Activated CD4-positive, alpha-beta T cell treated with anti-CD3 and anti-CD28 coated beads for 1 hour (primary cell): ENCODE measurements at regions not wholly inside any gene's neighbourhood (a gene's known extent, or its start where the extent isn't known, plus 50 kb on each side); places are given as distances from the start of the nearest gene placed in this dataset.
"Not testable (repeated sequence)": the region's sequence is repeated elsewhere in the genome, so short reads cannot be mapped to it uniquely, and the experiment has no call there.

Source experiments
- DNase-seq: peaks from one replicate; pipeline ENCODE4 v3.0.0-alpha.2; 2020

DNA sequence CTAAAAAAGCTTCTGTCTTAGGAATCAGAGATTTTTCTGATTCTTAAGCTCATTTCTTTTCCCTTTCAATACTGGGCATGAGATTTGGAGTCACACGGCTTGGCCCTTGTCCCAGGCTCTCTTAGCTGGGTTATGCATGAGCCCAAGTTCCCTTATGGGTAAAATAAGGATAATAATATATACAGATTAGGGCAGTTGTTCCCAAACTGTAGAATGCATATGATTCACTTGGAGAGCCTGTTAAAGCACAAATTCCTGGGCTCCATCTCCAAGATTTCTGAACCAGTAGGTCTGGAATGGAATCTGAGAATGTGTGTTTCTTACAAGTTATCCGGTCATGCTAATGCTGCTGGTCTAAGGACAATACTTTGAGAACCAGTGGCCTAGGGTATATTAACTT lies 154.0 kb downstream of the REEP3 start:
- no peak for DNase-seq

DNA sequence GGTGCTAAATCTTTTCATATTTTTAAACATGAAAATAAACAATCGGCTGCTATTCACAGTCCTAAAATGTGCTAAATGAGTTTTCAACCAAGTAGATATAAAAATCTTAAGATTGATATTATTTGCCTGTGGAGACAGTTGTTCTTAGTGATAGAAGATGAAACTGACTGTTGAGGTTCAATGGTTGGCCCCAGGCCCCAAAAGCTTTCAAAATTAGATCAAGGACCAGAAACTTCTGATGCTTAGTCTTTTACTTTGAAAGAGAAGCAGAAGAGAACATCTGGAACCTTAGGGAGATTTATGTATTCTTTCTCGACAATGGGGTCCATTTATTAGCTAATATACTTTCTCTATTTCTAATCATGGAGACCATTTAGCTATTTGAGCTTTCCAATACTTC lies 155.8 kb downstream of the REEP3 start:
- DNase-seq = no peak

DNA sequence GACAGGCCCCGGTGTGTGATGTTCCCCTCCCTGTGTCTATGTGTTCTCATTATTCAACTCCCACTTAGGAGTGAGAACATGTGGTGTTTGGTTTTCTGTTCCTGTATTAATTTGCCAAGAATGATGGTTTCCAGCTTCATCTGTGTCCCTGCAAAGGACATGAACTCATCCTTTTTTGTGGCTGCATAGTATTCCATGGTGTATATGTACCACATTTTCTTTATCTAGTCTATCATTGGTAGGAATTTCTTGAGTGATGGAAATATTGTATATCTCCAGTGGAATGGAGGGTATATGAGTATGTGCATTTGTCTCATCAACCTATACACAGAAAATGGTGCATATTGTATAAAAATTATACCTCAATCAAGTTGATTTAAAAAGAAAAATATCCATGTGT lies 159.3 kb downstream of the REEP3 start:
- not testable (repeated sequence) for DNase-seq

DNA sequence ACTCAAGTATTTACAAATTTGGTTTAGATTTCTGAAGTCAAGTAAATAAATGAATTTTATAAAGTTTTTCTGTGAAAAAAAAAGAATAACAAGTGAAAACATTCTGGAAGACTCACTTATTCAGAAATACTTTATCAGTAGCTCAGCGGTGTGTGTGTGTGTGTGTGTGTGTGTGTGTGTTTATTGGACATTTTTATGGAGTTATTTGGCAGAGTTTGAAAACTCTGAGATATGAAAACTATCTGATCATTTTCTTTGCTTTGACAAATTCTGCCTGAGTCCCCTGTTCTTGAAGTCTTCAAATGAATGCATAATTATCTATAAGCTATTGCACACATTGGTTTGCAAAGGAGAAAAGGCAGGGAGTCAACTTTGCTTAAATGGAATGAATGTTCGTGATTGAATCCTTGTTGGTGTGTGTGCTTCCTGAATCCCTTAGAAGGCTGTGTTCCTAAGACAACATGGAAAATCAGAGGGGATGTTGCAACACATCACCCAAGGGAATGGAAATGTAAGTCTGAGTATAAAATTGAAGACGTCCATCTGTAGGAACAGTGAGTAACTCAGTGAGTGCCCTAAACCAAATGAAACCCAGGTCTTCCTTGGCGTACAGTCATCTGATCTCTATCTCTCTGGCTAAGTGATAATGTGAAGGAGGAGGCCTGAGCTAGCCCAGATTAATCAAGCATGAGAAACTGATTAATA lies 160.9 kb downstream of the REEP3 start:
- no peak for DNase-seq

DNA sequence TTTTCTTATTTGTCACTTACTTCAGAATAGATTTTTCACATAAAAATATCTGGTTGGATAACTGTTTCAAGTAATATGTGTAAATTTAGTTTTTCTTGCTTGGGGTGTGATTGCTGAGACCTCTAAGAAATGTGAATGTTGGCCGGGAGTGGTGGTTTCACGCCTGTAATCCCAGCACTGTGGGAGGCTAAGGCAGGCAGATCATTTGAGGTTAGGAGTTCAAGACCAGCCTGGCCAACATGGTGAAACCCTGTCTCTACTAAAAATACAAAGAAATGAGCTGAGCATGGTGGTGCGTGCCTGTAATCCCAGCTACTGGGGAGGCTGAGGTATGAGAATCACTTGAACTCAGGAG lies 161.5 kb downstream of the REEP3 start:
- not testable (repeated sequence) for DNase-seq

DNA sequence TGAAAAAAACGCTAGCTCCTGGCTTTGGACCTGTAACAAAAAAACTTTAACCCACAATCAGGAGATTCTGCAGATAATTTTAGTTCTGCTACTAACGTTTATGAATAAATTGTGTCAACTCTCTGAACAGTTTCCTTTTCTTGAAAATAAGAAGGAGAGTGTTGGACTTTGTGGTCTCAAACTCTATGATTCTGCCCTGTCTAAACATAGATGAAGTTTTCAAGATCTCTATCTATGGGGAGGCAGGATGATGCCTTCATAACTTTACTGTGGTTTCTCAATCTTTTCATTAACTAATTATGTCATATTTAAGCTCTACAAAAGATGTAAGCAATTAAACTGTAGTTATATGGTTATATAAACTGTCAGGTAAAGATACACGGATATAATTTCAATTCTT lies 162.0 kb downstream of the REEP3 start:
- no peak for DNase-seq

DNA sequence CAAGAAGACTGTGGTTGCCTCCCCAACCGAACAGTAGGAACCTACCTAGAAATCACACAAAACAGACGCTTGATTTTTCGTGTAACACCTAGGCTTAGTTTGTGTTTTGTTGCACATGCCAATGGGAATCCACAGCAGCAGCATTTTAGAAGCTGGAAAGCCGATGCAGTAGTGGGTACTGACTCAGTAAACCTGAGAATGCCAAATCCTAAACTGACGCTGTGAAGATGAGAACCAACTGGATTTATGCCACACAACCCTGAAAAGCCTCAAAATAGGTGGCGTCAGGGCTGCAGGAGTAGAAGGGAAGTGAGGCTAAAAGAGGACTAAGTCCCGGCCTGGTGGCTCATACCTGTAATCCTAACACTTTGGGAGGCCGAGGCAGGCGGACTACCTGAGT lies 162.5 kb downstream of the REEP3 start:
- no peak for DNase-seq

DNA sequence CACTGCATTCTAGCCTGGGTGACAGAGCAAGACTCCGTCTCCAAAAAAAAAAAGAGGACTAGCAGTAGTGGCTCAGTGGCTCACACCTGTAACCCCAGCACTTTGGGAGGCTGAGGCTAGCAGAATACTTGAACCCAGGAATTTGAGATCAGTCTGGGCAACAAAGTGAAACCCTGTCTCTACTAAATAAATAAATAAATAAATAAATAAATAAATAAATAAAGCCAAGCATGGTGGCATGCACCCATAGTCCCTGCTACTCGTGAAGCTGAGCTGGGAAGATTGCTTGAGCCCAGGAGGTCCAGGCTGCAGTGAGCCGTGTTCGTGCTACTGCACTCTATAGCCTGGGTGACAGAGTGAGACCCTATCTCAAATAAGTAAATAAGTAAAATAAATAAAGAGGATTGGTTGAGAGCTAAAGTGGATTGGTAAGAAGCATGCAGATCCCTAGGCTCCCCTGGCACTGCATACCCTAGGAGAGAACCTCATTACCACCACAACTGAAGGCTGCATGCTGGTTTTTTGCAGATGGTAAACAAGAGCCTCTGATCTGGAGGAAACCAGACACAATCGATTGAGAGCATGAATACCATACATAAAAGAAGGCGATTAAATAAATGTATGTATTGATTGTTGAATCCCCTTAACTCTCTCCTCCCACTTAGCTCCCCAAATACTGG lies 163.2 kb downstream of the REEP3 start:
- DNase-seq = no peak

DNA sequence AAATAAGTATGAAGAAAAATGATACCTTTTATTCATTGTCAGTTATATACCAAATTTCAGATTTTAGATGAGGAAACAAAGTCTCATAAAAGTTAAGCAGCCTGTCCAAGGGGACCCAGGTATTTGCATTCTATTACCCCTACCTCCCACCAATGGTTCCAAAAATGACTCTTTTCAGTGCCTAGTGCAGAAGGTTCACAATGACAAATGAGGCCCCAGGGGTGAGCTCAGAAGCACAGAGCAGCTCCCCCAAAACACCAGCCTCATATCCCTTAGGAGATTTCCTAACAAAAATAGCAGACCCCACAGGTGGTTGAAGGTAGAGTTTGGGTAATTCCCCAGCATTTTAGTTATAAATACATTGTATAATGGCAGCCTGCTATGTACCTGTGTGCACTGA lies 168.6 kb downstream of the REEP3 start:
- no peak for DNase-seq

DNA sequence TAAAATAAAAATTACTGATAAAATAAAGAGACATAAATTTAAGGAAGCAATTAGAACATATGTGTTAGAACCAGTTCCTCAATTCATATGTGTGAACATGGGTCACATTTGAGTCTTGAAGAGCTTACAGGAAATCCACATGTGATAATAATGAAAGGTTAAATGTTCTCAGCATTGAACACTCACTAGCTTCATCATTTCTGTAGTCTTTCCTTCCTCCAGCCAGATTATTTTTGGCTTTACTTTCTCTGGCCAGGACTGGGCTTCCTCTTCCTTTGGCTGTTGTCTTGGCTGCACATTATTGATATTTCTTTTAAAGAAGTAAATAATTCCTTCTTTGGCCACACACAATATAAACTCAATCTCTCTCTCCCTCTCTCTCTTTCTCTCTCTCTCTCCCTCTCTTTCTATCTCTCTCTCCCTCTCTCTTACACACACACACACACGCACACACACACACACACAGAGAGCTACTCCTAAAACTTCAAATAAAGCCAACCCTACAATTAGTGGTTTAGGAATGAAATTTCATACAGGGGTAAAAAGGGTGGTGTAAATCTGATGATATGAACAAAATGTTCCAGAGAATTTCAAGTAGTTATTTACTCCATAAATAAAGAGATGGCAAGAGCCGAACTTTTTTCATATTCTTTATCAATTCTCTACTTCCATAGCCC lies 171.2 kb downstream of the REEP3 start:
- no peak for DNase-seq

DNA sequence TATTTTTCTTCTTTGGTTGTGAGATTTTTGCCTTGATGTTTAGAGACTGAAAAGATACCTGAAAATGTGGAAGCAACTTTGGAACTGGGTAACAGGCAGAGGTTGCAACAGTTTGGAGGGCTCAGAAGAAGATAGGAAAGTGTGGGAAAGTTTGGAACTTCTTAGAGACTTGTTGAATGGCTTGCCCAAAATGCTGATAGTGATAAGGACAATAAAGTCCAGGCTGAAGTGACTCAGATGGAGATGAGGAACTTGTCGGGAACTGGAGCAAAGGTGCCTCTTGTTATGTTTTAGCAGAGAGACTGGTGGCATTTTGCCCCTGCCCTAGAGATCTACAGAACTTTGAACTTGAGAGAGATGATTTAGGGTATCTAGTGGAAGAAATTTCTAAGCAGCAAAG lies 171.8 kb downstream of the REEP3 start:
- not testable (repeated sequence) for DNase-seq

DNA sequence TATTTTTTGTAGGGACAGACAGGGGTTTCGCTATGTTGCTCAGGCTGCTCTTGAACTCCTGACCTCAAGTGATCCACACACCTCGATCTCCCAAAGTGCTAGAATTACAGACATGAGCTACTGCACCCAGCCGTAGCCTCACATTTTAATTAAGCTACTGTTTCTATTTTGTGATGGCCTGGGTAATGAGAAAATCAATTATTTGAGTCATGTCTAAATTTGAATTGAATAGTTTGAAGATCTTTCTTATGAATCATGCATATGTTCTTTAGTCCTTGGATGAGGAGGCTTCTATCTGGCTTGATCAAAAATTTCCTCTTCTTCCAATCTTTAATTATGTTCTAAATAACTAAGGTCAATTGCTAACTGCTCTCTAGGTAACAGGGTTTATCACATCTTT lies 175.0 kb downstream of the REEP3 start:
- DNase-seq = no peak

DNA sequence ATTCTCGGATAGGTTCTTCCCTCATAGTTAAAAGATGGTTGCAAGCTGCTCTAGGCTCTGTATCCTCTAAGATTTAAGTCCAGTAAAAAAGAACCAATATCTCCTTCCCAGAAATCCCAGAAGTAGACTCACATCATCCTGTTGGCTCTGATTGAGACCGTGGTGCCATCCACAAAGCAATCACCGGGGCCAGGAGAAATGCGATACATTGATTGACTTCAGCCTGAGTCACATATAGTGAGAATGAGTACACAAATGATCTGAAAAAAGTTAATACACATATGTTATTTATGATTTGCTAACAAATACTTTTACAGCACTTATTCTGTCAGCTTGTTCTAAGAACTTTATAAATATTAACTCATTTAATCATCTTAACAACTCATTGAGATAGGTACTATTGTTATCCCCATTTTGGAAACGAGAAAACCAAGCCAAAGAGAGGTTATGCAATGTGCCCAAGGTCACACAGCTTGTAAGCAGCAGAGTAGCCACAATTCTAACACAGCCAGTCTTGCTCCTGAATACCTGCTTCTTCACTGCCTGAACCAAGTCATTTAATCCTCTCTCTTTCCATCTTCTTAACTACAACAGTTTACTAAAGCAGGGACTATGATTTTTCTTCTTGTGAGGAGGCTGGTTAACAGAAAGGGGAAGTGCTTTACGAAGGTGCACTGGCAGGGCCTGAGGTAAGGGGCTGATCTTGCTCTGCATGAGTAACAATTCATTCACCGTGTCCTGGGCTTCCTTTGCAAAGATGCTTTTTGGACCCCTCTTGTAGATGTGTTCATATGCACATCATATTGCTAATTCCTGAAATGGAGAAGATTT lies 177.0 kb downstream of the REEP3 start:
- no peak for DNase-seq

DNA sequence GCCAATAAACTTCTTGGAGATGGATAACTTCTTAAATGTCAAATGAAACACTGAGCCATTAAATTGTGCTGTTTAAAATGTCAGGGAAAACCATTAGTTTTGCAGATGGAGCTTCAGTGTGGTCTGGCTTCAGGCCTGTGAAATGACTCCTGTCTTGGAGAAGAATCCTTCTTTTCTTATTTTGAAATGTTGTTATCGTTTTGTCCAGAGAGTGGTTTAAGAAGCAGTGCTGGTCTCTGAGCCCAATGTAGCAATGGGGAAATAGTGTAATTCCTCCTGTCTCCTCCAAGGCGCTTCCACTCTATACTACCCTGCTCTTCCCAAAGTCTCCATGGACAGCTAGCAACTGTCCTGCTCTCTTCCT lies 177.6 kb downstream of the REEP3 start:
- DNase-seq = no peak

DNA sequence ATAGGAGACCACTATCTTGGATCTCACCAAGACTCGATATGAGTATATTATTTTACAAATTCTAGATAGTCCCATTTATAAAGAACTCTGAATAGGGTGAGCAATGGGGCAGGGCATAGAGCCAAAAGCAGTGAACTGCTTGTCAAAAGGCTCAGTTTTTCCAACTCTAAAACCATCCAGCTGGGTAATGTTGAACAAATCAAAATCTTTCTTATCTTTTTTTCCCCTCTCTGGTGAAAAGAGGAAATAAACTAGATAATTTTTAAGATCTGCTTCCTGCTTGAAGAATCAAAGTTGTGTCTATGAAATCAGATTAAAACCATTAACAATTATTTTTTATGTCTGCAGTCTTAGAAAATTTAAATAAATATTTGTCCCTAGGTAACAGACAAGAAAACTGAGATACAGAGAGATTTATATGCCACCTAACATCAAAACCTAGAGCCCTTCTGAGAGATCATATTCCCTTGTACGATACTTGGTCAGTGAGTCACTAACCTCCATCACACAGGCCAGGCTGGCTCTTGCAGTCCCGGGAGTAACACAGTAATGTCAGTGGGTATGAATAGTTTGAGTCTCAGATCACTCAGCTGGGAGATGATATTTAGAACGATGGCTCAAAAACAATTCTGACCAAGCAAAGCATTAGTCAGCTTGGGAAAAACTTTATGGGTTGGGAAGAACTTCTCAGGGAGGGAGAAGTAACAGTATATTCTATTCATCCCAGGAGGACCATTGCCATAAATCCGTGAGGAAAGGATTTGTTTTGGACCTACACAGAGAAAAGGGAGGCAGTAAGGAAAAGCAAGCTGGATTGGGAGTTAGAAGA lies 178.8 kb downstream of the REEP3 start:
- DNase-seq = no peak

DNA sequence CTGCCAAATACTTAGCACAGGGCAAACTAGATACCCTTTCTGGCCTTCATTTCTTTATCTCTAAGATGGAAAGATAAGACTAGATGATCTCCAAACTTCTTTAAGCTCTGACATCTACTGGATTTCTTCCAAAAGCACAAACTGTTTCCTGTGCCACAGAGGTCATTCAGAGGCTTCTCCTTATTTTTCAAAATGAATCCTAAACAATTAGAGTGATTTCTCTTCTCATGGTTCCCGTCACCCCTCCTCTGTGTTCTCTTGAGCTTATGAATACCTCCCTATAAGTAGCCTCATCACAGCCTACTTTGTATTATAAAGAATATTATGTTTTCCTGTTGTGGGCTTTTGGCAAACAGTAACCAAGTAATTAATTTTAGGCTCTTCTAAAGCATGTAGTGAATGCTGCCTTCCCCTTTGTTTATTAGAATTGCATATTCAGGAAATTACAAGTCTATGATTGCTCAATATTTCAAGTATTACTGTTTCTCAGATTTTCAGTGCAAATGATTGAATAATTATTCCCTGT lies 179.5 kb downstream of the REEP3 start:
- DNase-seq = no peak

DNA sequence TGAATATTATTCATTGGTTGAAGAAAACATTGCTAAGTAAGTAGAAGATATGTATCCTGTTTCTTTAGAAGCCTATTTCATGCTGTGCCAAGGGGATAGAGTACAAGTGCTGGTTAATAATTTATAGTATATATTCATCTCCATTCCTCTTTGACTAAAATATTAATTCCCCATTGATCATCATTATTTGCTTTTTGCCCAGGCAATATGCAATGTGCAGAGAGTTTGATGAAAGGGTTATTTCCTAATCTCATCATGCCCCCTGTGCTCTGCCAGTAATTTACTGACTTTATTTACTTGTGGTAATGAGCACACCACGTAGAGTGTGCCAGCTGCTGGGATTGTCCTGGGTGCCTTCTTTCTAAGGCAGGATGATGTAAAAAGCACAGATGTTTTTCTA lies 180.9 kb downstream of the REEP3 start:
- no peak for DNase-seq

DNA sequence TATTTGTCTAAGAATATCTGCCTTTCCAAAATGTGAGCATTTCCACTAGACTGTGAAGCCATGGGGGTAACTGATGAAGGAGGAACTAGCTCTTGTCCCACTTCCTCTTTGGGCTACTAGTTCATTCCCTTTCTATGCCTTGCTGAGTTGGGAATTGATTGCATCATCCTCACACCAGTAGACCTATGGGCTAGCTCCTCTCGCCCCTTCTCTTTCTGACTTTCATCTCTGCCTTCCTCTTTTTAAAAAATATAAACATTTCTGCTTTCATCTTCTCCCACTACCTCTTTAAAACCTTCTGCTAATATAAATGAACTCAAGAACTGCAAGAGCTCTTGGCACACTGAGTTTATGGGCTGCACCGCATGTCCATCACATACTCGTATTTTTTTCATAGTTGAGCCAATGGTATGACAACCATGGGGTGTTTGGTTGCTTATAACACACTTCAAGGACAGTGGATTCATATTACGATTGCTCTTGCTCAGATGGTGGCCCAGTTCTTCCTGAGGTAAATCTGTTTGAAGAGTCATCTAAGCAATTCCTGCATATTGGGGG lies 182.0 kb downstream of the REEP3 start:
- no peak for DNase-seq

DNA sequence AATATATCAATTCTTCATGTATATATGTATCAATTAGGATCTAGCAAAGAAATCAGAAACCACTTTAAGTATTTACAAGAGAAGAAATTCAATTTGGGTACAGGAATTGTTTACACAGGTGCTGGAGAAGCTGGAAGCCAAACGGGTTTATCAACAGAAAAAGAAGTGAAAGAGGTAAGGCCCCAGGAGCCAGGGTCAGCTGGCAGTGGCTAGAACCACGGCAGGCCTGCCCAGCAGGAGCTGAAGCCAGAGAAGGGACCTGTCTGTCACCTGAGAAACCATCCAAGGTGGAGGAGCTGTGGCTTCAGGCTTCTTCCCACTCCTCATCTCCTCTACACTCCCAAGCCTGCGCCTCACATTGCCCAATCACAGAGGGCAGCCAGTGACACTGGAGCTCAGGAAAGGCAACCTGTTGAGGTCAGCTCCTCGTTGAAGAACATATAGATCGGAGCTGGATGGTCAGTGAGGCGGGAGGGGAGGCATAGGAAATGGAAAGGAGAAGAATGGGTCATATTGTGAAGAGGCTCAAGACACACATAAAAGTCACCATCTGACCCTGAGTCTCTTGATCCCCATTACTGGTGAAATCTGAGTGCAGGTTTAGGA lies 182.6 kb downstream of the REEP3 start:
- no peak for DNase-seq

DNA sequence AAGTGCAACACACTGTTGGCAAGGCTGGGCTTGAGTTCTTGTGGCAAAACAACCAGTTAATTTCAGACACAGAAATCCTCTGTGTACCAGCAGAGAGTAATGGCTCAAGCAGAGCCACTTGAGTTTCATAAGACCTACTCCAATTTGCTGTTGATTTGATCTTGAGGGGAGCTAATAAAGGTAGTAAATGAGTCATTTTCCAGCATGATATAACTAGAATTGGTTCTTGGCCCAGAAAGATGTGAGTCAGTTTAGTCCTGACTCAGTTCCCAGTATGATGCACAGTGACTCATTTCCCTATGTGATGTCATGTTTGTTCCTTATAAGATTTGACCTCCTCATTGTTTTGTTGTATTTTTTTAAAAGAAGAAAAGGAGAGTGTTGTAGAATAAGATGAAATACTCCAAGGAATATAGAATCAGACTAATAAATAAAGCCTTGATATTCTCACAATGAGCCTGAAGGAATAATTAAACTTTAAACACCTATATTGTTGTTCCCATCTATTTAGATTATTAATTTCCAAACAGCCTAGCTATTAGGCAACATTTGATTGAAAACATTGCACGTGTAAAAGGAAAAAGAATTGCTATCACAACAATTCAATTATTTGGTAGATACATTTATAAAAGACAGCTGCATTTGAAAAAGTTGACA lies 186.2 kb downstream of the REEP3 start:
- DNase-seq = no peak

DNA sequence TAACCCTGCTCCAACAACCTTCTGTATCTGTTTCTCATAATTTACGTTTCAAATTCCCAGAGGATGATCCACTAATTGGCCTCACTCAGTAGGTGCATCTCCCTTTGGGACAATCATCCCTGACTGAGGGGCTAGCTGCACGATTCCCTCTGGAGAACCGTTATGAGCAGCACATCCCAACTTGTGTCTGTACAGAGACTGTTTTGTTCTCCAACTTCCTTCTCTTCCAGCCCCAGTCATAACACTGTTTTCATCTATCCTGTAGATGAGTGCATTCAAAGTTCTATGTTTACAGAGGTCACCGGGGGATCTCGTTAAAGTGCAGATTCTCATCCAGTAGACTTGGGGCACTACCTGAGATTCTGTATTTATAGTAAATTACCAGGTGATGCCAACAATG lies 187.2 kb downstream of the REEP3 start:
- DNase-seq = no peak
